T-cell (primary cell): ENCODE measurements at regions not wholly inside any gene's neighbourhood (a gene's known extent, or its start where the extent isn't known, plus 50 kb on each side); places are given as distances from the start of the nearest gene placed in this dataset.

Source experiments
- ATAC-seq, 4 experiments: fragments of 200-7000 bp in 3 of 4; fragments of 150-1000 bp in 1 of 4; cut with Tn5 transposase; replicated peaks in 1 of 4; 1 replicate in 3 of 4; 2 replicates in 1 of 4; pipeline ENCODE4 v1.10.0; 2021; ENCODE audit warnings: moderate library complexity in 3 of 4, mild to moderate bottlenecking in 2 of 4, moderate number of reproducible peaks in 1 of 4
- CTCF ChIA-PET, 2 donors: fragments of 300-600 bp; sonication (Branson Sonifier 250); formaldehyde crosslinking; loops; one replicate each; lab custom pipeline; 2022; ENCODE audit warnings: antibody characterized with exemption in 2 of 2; lab: Charles Lee
- POLR2A ChIA-PET, 2 donors: fragments of 300-600 bp; sonication (Branson Sonifier 250); formaldehyde crosslinking; loops; one replicate each; lab custom pipeline; 2022; ENCODE audit warnings: antibody characterized with exemption in 2 of 2; lab: Charles Lee
- DNase-seq, 35 experiments: peaks; one replicate each; pipeline versions ENCODE4 v3.0.0 to v3.0.0-alpha.2; 2013 to 2023
- H3K27ac ChIP-seq: one replicate; pipeline ENCODE4 v1.5.1; 2013; ENCODE audit warnings: low read length
- H3K27me3 ChIP-seq, 2 experiments: replicated peaks in 1 of 2; 1 replicate in 1 of 2; 2 replicates in 1 of 2; pipeline versions ENCODE4 v1.6.1 to v1.7.0; 2013; ENCODE audit warnings: low read length in 1 of 2, mixed read lengths in 1 of 2; ENCODE audit not compliant: control insufficient read depth in 2 of 2, insufficient read depth in 2 of 2; ENCODE audit errors: extremely low read depth in 1 of 2
- H3K36me3 ChIP-seq, 2 donors: 1 replicate in 1 of 2; 2 replicates in 1 of 2; pipeline versions ENCODE4 v1.6.1 to v1.7.0; 2013; ENCODE audit warnings: low read length in 1 of 2; ENCODE audit not compliant: control insufficient read depth in 2 of 2, insufficient read depth in 1 of 2; ENCODE audit errors: extremely low read depth in 1 of 2
- H3K4me1 ChIP-seq, 2 experiments: 1 replicate in 1 of 2; 2 replicates in 1 of 2; pipeline versions ENCODE4 v1.6.1 to v1.7.0; 2013; ENCODE audit warnings: low read length in 2 of 2, mixed read lengths in 1 of 2; ENCODE audit not compliant: insufficient read depth in 2 of 2, control insufficient read depth in 1 of 2; ENCODE audit errors: extremely low read depth in 1 of 2
- H3K4me3 ChIP-seq, 2 donors: 1 replicate in 1 of 2; 2 replicates in 1 of 2; pipeline versions ENCODE4 v1.5.1 to v1.7.0; 2013; ENCODE audit warnings: mild to moderate bottlenecking in 2 of 2, low read length in 1 of 2, moderate library complexity in 1 of 2; ENCODE audit not compliant: control insufficient read depth in 1 of 2; ENCODE audit errors: extremely low read depth in 1 of 2
- H3K9me3 ChIP-seq: 2 replicates; pipeline ENCODE4 v1.7.0; 2013
- H3K27ac Mint-ChIP-seq, 2 donors: one replicate each; pipeline ENCODE4 v1.8.0; 2020 to 2021; ENCODE audit warnings: mild to moderate bottlenecking in 2 of 2, mixed read lengths in 2 of 2
- H3K27me3 Mint-ChIP-seq, 2 donors: one replicate each; pipeline ENCODE4 v1.8.0; 2021 to 2022; ENCODE audit warnings: mixed read lengths in 2 of 2
- H3K36me3 Mint-ChIP-seq: one replicate; pipeline ENCODE4 v1.8.0; 2021; ENCODE audit warnings: mixed read lengths
- H3K4me1 Mint-ChIP-seq, 3 donors: one replicate each; pipeline ENCODE4 v1.8.0; 2020 to 2022; ENCODE audit warnings: mixed read lengths in 3 of 3, mild to moderate bottlenecking in 1 of 3
- H3K4me3 Mint-ChIP-seq, 3 donors: one replicate each; pipeline ENCODE4 v1.8.0; 2020 to 2022; ENCODE audit warnings: mild to moderate bottlenecking in 3 of 3, mixed read lengths in 3 of 3, moderate library complexity in 3 of 3
- H3K9me3 Mint-ChIP-seq, 3 donors: one replicate each; pipeline ENCODE4 v1.8.0; 2020 to 2022; ENCODE audit warnings: mixed read lengths in 3 of 3
- WGBS: methylation state at CpG from one replicate; pipeline ENCODE4 v1.1.5; 2013; ENCODE audit warnings: missing lambda C conversion rate; ENCODE audit not compliant: insufficient coverage; 5-methylcytosine and 5-hydroxymethylcytosine counted together

DNA sequence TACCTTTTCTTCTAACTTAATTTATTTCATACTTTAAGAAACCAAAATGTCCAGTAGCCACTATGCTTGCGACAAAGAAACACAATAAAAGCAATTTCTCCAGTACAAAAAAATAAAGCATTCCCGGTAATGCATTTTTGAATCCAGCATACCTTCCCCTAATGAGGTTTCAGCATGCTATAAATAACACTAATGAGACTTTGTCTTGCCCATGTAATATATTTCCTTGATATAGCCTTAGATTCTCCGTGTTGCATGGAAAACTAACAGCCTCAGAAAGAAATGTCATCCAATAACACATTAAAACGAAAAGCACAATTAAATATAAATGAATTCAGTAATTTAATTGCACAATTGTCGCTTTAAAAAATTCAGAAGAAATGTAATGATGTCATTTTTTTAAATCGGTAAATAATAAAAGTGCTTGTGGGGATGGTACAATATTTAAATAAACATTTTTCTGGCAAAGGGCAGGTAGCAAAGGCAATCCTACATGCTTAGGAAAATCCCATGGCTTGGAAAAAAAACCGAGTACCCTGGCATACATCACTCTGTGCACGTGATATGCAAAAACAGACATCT, 225.2 kb upstream of the PPARGC1A start:
- Histone ChIP-seq H3K4me1 (no peaks in the 10 kb centered on the region), H3K36me3 (no peaks in the 10 kb centered on the region), H3K27me3 (no peaks in the 10 kb centered on the region), H3K27ac (no peak overlapping the region), H3K9me3 (no peaks in the 10 kb centered on the region), H3K4me3 (no peak overlapping the region)
- Mint-ChIP-seq H3K36me3 (no peaks in the 10 kb centered on the region), H3K27me3 (no peaks in the 10 kb centered on the region), H3K27ac (no peak overlapping the region), H3K4me1 (no peaks in the 10 kb centered on the region), H3K4me3 (no peak overlapping the region), H3K9me3 (peaks cover 0 to 22% (median 11%) of the 10 kb centered on the region in 3 donors)
- DNase-seq = no peak
- ChIA-PET CTCF (no interaction called here), POLR2A (no interaction called here)
- 100% methylated on average over 1 of the region's 8 CpGs for WGBS
- no peak for ATAC-seq

DNA sequence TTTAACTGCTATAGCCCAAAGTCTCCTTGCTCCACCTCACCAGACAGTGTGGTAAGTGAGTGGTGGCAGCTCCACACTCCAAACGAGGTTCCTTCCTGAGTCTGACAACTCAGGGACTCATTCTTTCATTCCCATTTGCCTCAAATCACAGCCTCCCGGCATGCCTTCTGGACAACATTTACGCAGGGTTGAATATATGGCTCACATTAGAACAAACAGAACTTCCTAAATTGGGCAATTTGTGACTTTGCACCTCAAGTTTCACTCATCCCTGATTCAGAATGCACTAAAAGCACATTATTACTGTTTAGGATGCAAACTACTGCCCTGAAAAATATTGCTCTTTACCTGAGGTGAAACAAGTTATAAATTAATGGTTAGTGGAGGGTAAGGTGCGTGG, 224.6 kb upstream of the PPARGC1A start:
- Mint-ChIP-seq H3K27ac (no peak overlapping the region), H3K36me3 (no peaks in the 10 kb centered on the region), H3K27me3 (no peaks in the 10 kb centered on the region), H3K4me1 (no peaks in the 10 kb centered on the region), H3K9me3 (peaks cover 0 to 24% (median 11%) of the 10 kb centered on the region in 3 donors), H3K4me3 (no peak overlapping the region)
- no peak for ATAC-seq
- ChIA-PET CTCF (no interaction called here), POLR2A (no interaction called here)
- WGBS = 65% methylated on average over 2 of the region's 4 CpGs
- Histone ChIP-seq H3K27me3 (no peaks in the 10 kb centered on the region), H3K9me3 (no peaks in the 10 kb centered on the region), H3K27ac (no peak overlapping the region), H3K36me3 (no peaks in the 10 kb centered on the region), H3K4me1 (no peaks in the 10 kb centered on the region), H3K4me3 (no peak overlapping the region)
- DNase-seq = no peak

DNA sequence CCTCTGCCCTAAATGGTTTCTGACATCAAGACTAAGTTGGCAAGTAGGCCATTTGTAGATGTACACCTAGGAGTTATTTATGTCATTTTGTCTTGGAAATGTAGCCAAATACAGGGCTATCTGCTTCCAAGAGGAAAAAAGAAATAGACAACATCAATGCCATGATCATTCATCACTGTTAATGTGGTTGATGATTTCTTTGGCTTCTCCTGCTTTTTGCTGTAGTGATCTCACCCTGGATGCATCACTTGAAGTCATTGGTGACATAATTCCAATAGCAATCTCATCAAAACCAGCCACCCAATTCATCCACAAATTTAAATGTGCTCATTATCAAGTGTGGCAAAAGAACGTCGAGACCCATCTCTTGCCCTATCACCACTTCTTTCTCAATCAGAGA, 222.6 kb upstream of the PPARGC1A start:
- WGBS = no CpG with 5 or more reads among the region's 2 CpGs
- Mint-ChIP-seq H3K27me3 (no peaks in the 10 kb centered on the region), H3K36me3 (no peaks in the 10 kb centered on the region), H3K4me3 (no peak overlapping the region), H3K27ac (no peak overlapping the region), H3K9me3 (peaks cover 0 to 24% (median 14%) of the 10 kb centered on the region in 3 donors), H3K4me1 (no peaks in the 10 kb centered on the region)
- Histone ChIP-seq H3K9me3 (no peaks in the 10 kb centered on the region), H3K4me1 (no peaks in the 10 kb centered on the region), H3K27me3 (no peaks in the 10 kb centered on the region), H3K27ac (no peak overlapping the region), H3K4me3 (no peak overlapping the region), H3K36me3 (no peaks in the 10 kb centered on the region)
- POLR2A ChIA-PET = no interaction called here
- DNase-seq (no peak), ATAC-seq (no peak)
- CTCF ChIA-PET = interaction anchor here in 1 of 2 donors (0.6 kb wide), 1 partner anchor 404 kb away, joined by 7 read pairs; no protein-coding TSS in a partner anchor

DNA sequence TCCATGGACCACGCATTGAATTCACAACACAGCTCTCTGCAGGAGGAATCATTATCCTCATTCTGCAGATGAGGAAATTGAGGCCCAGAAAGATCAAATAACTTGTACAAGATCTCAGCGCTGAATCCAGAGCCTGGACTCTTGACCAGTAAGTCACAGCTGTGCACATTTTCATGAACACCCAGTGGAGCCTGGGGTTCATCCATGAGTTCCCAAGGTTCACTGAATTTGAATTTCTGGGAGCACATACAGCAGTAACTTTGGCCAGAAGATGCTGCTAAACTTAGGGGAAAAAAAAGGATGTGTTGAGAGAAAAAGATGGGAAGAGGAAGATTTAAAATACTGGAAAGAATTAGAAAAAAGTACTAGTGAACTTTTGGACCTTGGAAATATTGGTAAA, 218.7 kb upstream of the PPARGC1A start:
- CTCF ChIA-PET = no interaction called here
- ATAC-seq = no peak
- H3K4me3 Mint-ChIP-seq = no peak overlapping the region

DNA sequence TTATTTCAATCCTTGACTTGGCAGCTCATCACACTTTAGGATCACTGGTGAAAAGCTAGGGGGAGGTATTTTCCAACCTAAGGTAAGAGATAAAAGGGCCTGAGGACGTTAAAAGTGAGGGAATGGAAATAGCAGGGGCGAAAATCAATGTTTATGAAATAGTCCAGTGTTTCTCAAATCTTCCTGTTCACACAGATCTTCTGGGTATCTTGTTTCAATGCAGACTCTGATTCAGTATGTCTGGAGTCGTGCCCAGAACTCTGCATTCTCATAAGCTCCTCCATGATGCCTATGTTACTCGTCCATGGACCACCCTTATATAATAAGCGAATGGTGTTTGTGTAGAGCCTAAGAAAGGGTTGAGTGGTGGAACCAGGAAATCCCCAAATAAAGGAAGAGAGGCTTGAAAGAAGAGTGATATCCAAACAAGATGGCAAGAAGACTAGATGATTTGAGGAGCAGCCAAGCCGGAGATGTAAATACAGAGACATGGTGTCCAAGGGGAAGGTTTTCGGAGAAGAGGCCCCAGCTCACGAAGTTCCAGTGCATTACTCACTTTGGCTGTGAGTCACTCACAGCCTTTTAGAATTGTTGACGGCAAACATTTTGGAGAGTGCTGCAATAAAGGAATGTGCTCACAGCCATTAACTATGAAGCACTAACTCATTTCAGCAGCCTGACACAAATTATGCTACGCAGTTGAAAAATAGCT, 215.6 kb upstream of the PPARGC1A start:
- H3K9me3 Mint-ChIP-seq = peaks cover 0 to 5% (median 4%) of the 10 kb centered on the region in 3 donors
- no peak for ATAC-seq

More for the DNA sequence above, 218.7 kb upstream of the PPARGC1A start:
- Histone ChIP-seq H3K36me3 (no peaks in the 10 kb centered on the region), H3K4me1 (no peaks in the 10 kb centered on the region), H3K27ac (no peak overlapping the region), H3K4me3 (no peak overlapping the region), H3K9me3 (no peaks in the 10 kb centered on the region), H3K27me3 (no peaks in the 10 kb centered on the region)
- no peaks in the 10 kb centered on the region for H3K36me3 Mint-ChIP-seq
- POLR2A ChIA-PET = no interaction called here
- no peaks in the 10 kb centered on the region for H3K27me3 Mint-ChIP-seq
- H3K9me3 Mint-ChIP-seq = peaks cover 0 to 26% (median 9%) of the 10 kb centered on the region in 3 donors
- no peak for DNase-seq
- no peak overlapping the region for H3K27ac Mint-ChIP-seq
- 76% methylated on average over 2 of the region's 2 CpGs for WGBS
- no peaks in the 10 kb centered on the region for H3K4me1 Mint-ChIP-seq

DNA sequence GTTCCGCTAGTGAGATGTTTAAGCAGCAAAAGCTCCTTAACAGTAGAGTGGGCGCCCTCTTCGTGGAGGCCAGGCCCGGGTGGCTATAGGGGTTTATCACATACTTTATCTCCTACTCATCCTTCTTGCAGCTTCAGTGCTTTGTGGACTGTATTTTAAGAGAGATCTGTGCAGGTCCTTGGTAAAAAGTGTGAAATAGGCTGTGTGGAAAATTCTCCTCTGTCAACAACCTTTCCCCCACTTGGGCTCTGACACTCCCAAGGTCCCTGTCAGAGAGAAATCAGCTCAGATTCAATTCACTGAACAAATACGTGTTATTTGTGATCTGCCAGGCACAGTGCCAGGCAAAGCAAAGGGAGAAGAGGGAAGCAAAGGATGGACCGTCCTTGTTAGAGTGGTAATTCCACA, 214.3 kb upstream of the PPARGC1A start:
- Histone ChIP-seq H3K27me3 (no peaks in the 10 kb centered on the region), H3K4me1 (no peaks in the 10 kb centered on the region), H3K9me3 (no peaks in the 10 kb centered on the region), H3K36me3 (no peaks in the 10 kb centered on the region), H3K27ac (no peak overlapping the region), H3K4me3 (no peak overlapping the region)
- Mint-ChIP-seq H3K9me3 (peaks cover 0 to 4% (median 3%) of the 10 kb centered on the region in 3 donors), H3K4me1 (no peaks in the 10 kb centered on the region), H3K27me3 (peaks cover 0 to 3% of the 10 kb centered on the region in 2 donors), H3K36me3 (no peaks in the 10 kb centered on the region), H3K4me3 (no peak overlapping the region), H3K27ac (no peak overlapping the region)
- ChIA-PET CTCF (no interaction called here), POLR2A (no interaction called here)
- WGBS = 54% methylated on average over 2 of the region's 6 CpGs
- ATAC-seq = no peak
- no peak for DNase-seq

More for the DNA sequence above, 215.6 kb upstream of the PPARGC1A start:
- Histone ChIP-seq H3K27me3 (no peaks in the 10 kb centered on the region), H3K27ac (no peak overlapping the region), H3K4me1 (no peaks in the 10 kb centered on the region), H3K4me3 (no peak overlapping the region), H3K36me3 (no peaks in the 10 kb centered on the region), H3K9me3 (no peaks in the 10 kb centered on the region)
- 94% methylated on average over 5 of the region's 10 CpGs for WGBS
- DNase-seq = no peak
- CTCF ChIA-PET = no interaction called here
- H3K36me3 Mint-ChIP-seq = no peaks in the 10 kb centered on the region
- POLR2A ChIA-PET = no interaction called here
- no peak overlapping the region for H3K27ac Mint-ChIP-seq
- H3K4me3 Mint-ChIP-seq = no peak overlapping the region
- H3K4me1 Mint-ChIP-seq = no peaks in the 10 kb centered on the region
- H3K27me3 Mint-ChIP-seq = no peaks in the 10 kb centered on the region
